ENCODE measurements at regions not wholly inside any gene's neighbourhood (a gene's known extent, or its start where the extent isn't known, plus 50 kb on each side); places are given as distances from the start of the nearest gene placed in this dataset.

DNA sequence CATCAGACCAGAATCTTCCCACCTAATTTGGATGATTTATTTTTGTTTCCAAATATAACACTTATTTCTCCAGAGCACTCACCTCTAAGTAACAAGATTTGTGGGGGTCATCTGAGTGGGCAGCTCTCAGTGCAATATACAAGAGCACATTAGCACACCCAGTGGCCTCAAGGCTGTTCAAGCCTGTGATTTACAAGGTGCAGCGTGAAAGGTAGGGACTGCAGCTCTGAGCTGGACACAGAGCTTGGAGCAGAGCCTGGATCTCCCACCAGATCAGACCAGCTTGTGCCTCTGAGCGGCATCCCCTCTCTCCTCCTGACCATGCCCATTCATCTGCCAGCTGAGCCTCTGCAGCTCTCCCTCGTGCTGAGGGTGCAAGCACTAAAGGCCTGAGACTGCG is 323.3 kb upstream of the ZC3H12C start:
- H3K4me3 ChIP-seq (ENCODE audit: low read depth, low read length) = no peak overlapping the region
- TF ChIP-seq, protein P1, sequence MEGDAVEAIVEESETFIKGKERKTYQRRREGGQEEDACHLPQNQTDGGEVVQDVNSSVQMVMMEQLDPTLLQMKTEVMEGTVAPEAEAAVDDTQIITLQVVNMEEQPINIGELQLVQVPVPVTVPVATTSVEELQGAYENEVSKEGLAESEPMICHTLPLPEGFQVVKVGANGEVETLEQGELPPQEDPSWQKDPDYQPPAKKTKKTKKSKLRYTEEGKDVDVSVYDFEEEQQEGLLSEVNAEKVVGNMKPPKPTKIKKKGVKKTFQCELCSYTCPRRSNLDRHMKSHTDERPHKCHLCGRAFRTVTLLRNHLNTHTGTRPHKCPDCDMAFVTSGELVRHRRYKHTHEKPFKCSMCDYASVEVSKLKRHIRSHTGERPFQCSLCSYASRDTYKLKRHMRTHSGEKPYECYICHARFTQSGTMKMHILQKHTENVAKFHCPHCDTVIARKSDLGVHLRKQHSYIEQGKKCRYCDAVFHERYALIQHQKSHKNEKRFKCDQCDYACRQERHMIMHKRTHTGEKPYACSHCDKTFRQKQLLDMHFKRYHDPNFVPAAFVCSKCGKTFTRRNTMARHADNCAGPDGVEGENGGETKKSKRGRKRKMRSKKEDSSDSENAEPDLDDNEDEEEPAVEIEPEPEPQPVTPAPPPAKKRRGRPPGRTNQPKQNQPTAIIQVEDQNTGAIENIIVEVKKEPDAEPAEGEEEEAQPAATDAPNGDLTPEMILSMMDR (IDR thresholded peaks at IDR 0.05; ENCODE audit: control insufficient read depth, extremely low read depth, insufficient read depth) = no peak
- DNase-seq (ENCODE audit: low read depth) = no peak

DNA sequence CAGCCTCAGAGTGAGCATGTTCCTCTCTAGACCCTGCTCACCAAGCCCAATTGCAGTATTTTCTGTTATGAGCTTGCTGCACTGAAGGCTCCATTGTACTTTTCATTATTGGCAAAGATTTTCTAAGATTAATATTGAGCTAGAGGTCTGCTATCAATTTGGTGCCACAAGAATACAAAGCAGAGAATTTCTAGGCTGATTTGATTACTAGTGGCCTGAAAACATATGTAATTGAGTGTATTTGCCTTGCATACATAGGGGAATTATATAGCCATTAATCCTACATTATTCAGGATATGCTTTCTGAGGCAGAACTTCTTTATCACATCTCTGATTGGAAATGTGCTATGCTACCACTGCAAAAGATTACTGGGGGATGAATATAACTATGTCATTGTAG is 322.9 kb upstream of the ZC3H12C start:
- TF ChIP-seq, protein P1 (IDR thresholded peaks at IDR 0.05; ENCODE audit: control insufficient read depth, extremely low read depth, insufficient read depth) = no peak
- DNase-seq (ENCODE audit: low read depth) = no peak
- no peak overlapping the region for H3K4me3 ChIP-seq (ENCODE audit: low read depth, low read length)

DNA sequence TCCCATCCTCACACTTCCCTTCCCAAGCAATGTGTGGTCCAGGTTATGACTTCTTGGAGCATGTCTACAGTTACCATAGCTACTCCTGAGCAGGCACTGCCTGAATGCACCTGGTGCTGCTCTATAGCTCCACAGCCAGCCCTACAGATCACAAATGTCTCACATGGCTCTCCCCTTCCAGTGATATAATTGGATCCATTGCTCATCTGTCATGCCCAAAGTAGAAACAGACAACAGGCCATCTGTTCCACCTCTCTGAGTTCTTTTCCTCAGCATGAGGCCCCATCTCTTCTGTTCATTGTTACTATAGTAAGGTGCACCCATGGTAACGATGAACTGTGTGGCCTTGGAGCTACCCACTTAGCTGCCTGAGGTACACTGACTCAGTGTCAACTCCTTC is 320.3 kb upstream of the ZC3H12C start:
- no peak overlapping the region for H3K4me3 ChIP-seq (ENCODE audit: low read depth, low read length)
- TF ChIP-seq, protein P1 (IDR thresholded peaks at IDR 0.05; ENCODE audit: control insufficient read depth, extremely low read depth, insufficient read depth) = no peak
- no peak for DNase-seq (ENCODE audit: low read depth)

DNA sequence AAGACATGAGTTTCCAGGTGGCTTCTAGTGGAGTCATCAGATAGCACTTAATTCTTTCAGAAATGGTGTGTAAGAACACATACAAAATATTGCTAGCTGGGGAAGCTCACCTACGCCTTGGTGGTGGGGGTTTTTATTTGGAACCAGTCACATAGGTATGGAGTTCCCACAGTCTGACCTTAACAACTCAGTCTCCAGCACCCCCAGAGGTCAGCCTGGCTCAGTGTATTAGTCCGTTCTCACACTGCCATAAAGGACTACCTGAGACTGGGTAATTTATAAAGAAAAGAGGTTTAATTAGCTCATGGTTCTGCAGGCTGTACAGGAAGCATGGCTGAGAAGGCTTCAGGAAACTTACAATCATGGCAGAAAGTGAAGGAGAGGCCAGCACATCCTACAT is 317.5 kb upstream of the ZC3H12C start:
- TF ChIP-seq, protein P1 (IDR thresholded peaks at IDR 0.05; ENCODE audit: control insufficient read depth, extremely low read depth, insufficient read depth) = no peak
- DNase-seq (ENCODE audit: low read depth) = no peak
- no peak overlapping the region for H3K4me3 ChIP-seq (ENCODE audit: low read depth, low read length)

DNA sequence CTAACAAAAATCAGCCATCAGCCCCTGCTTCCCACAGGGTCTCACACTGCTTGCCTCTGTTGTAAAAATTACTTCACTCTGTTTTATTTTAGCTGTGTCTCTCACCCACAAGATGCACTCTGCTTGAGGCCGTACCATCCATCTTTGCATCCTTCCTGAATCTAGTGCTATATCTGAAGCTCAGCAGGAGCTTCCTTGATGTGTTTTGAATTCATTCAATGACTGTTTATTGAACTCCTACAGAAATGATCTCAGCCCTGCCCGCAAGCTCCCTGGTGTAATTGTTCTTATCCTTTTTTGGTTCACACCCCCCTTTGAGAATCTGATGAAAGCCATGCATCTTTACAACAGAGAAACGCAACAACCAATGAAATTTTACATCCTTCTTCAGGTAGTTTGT is 310.2 kb upstream of the ZC3H12C start:
- TF ChIP-seq, protein P1 (IDR thresholded peaks at IDR 0.05; ENCODE audit: control insufficient read depth, extremely low read depth, insufficient read depth) = no peak
- no peak overlapping the region for H3K4me3 ChIP-seq (ENCODE audit: low read depth, low read length)
- DNase-seq (ENCODE audit: low read depth) = no peak

DNA sequence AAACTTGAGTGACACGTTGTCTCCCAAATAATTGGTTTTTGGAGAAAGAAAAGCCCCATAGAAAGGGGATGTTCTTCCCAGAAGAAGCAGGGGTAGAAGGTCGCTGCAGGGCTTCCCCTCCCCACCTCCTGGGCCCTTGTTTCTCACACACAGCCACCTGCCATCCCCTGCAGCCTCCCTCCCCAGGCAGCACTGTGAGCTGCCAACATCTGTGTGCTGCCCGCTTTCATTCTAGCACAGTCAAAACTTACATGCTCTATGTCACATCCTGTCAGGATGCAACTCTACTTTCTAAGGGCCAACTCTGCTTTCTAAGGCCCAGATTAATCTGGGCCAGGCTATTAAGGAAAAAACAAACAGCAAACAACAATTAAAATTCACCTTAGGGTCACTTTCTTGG is 309.4 kb upstream of the ZC3H12C start:
- no peak for DNase-seq (ENCODE audit: low read depth)
- TF ChIP-seq, protein P1 (IDR thresholded peaks at IDR 0.05; ENCODE audit: control insufficient read depth, extremely low read depth, insufficient read depth) = no peak
- H3K4me3 ChIP-seq (ENCODE audit: low read depth, low read length) = no peak overlapping the region

DNA sequence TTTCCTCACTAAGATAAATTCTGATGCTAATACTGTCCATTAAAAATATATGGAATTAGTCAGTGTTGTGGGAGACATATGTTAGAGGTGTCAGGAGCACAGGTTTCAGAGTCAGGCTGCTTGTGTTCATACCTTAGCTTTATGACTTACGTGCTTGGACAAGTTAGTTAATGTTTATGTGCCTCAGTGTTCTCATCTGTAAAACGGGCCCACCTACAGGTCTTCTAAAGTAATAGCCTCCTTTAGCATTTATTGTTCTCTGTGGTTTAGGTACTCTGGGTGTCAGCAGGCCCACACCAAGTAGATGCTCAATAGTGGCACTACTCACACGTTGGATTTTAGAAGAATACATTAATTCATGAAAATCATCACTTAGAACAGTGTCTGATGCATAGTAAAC is 308.7 kb upstream of the ZC3H12C start:
- no peak for DNase-seq (ENCODE audit: low read depth)
- no peak overlapping the region for H3K4me3 ChIP-seq (ENCODE audit: low read depth, low read length)
- TF ChIP-seq, protein P1 (IDR thresholded peaks at IDR 0.05; ENCODE audit: control insufficient read depth, extremely low read depth, insufficient read depth) = no peak
